Muscle layer of colon (tissue), 2 donors: ENCODE measurements at regions not wholly inside any gene's neighbourhood (a gene's known extent, or its start where the extent isn't known, plus 50 kb on each side); places are given as distances from the start of the nearest gene placed in this dataset.

Experiments used
- H3K27ac ChIP-seq: one replicate; pipeline ENCODE4 v1.7.0; 2013; ENCODE audit warnings: low read depth, mild to moderate bottlenecking, low read length, moderate library complexity
- H3K27me3 ChIP-seq, 2 donors: one replicate each; pipeline ENCODE4 v1.7.0; 2013; ENCODE audit warnings: low read length in 2 of 2, mild to moderate bottlenecking in 2 of 2; ENCODE audit not compliant: insufficient read depth in 2 of 2, control insufficient read depth in 1 of 2
- H3K36me3 ChIP-seq: one replicate; pipeline ENCODE4 v1.7.0; 2013; ENCODE audit warnings: mild to moderate bottlenecking, low read length; ENCODE audit not compliant: insufficient read depth
- H3K4me1 ChIP-seq: one replicate; pipeline ENCODE4 v1.7.0; 2013; ENCODE audit warnings: mild to moderate bottlenecking, low read length; ENCODE audit not compliant: insufficient read depth
- H3K4me3 ChIP-seq, 2 donors: one replicate each; pipeline ENCODE4 v1.7.0; 2013; ENCODE audit warnings: low read length in 2 of 2, low read depth in 1 of 2, mild to moderate bottlenecking in 1 of 2, moderate library complexity in 1 of 2
- H3K9ac ChIP-seq: one replicate; pipeline ENCODE4 v1.7.0; 2013; ENCODE audit warnings: low read length
- H3K9me3 ChIP-seq: one replicate; pipeline ENCODE4 v1.7.0; 2013; ENCODE audit warnings: mild to moderate bottlenecking, low read length
- donor health status: abdominal sarcoma.
- donor health status: Adenocarcinoma of cecum.

DNA sequence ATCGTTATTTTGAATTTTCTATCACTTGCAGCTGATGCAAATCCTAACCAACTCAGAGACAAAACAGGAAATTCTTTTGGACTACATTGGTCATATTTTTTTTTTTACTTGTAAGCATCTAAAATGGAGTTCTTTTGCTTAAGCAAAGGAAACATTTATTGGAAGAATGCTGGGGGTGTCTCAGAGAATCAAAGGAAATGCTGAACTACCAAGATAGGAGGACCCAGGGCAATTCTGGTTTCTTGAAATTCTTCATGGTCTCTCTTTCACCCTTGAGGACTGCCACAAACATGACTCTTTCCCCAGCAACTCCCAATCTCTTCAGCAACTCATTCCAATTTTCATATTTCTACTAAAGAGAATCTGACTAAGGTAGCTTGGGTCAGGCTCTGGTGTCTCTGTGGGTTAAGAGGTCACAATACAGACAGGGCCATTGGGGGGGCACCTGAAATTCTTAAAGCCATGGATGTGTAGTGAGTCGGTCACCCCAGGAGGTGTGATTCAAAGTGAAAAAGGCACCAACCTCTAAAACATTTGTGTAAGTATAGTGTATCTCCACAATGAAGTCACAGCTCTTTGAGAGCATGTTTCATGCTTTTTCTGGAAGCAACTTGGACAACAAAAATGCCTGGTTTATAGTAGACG is 171.1 kb upstream of the FGGY start:
- no peak overlapping the region for H3K9ac ChIP-seq
- H3K4me3 ChIP-seq, result no peak overlapping the region
- H3K4me1 ChIP-seq, result no peaks in the 10 kb centered on the region
- no peaks in the 10 kb centered on the region for H3K9me3 ChIP-seq
- no peaks in the 10 kb centered on the region for H3K27me3 ChIP-seq
- H3K27ac ChIP-seq, result no peak overlapping the region
- H3K36me3 ChIP-seq, result no peaks in the 10 kb centered on the region

- Histone ChIP-seq H3K9ac (no peak overlapping the region), H3K4me3 (no peak overlapping the region), H3K27me3 (no peaks in the 10 kb centered on the region), H3K27ac (no peak overlapping the region), H3K36me3 (no peaks in the 10 kb centered on the region), H3K9me3 (no peaks in the 10 kb centered on the region), H3K4me1 (no peaks in the 10 kb centered on the region)
These were observed 170.5 kb upstream of the FGGY start for GRCh38 chr1:59126366-59126765.

GRCh38 chr1:59128239-59128736 is 168.6 kb upstream of the FGGY start:
- H3K9ac ChIP-seq, result no peak overlapping the region
- no peak overlapping the region for H3K27ac ChIP-seq
- H3K4me1 ChIP-seq, result no peaks in the 10 kb centered on the region
- H3K27me3 ChIP-seq, result no peaks in the 10 kb centered on the region
- no peaks in the 10 kb centered on the region for H3K36me3 ChIP-seq
- H3K4me3 ChIP-seq, result no peak overlapping the region
- no peaks in the 10 kb centered on the region for H3K9me3 ChIP-seq

GRCh38 chr1:59128784-59129227 is 168.1 kb upstream of the FGGY start:
- no peak overlapping the region for H3K4me3 ChIP-seq
- no peaks in the 10 kb centered on the region for H3K9me3 ChIP-seq
- no peak overlapping the region for H3K27ac ChIP-seq
- no peaks in the 10 kb centered on the region for H3K4me1 ChIP-seq
- H3K36me3 ChIP-seq, result no peaks in the 10 kb centered on the region
- H3K9ac ChIP-seq, result no peak overlapping the region
- no peaks in the 10 kb centered on the region for H3K27me3 ChIP-seq

DNA sequence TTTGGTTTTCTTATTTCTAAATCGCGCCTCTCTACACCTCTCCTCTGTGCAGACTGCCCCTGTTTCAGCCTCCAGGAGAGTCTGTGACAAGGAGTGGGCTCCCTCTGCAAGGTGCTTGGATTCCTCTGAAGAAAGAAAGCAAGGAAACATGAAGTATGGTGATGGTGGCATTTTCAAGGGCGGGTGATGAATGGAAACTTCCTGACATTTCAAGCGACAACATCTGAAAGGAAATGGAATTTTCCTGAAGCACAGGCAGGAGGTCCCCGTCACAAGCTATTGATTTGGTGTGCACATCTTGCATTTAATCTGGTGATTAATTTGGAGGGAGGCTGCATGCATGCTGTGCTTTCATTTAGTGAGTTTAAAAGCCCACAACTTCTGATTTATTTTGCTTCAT is 164.6 kb upstream of the FGGY start:
- H3K36me3 ChIP-seq, result no peaks in the 10 kb centered on the region
- no peak overlapping the region for H3K9ac ChIP-seq
- no peaks in the 10 kb centered on the region for H3K4me1 ChIP-seq
- no peak overlapping the region for H3K4me3 ChIP-seq
- no peaks in the 10 kb centered on the region for H3K9me3 ChIP-seq
- H3K27me3 ChIP-seq, result no peaks in the 10 kb centered on the region
- no peak overlapping the region for H3K27ac ChIP-seq

- H3K27me3 ChIP-seq, result no peaks in the 10 kb centered on the region
- no peak overlapping the region for H3K27ac ChIP-seq
- H3K4me1 ChIP-seq, result no peaks in the 10 kb centered on the region
- no peaks in the 10 kb centered on the region for H3K9me3 ChIP-seq
- no peaks in the 10 kb centered on the region for H3K36me3 ChIP-seq
- no peak overlapping the region for H3K9ac ChIP-seq
- no peak overlapping the region for H3K4me3 ChIP-seq
These were observed 162.9 kb upstream of the FGGY start for GRCh38 chr1:59133997-59134396.

DNA sequence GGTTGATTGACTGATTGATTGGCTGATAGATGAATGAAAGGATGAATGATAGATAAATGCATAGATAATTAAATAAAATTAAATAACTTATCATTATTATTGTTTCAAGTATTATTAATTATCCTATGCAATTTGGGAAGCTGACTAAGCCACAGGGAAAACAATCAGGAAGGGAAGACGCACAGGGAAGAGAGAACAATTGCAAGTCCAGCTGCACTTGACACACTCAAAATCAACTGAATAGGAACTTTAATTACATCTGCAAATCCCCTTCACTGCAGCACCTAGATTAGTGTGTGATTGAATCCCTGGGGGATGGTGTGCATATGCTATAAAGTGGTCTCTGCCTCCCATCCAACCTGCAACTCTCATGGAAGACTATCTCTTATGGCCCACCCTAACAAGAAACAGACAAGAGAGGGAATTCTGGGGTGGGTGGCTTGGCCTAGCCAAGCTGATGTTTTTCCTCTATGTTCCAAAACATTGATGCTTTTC is 161.1 kb upstream of the FGGY start:
- H3K27ac ChIP-seq, result no peak overlapping the region
- no peak overlapping the region for H3K4me3 ChIP-seq
- H3K4me1 ChIP-seq, result no peaks in the 10 kb centered on the region
- H3K9me3 ChIP-seq, result no peaks in the 10 kb centered on the region
- H3K9ac ChIP-seq, result no peak overlapping the region
- H3K27me3 ChIP-seq, result no peaks in the 10 kb centered on the region
- H3K36me3 ChIP-seq, result no peaks in the 10 kb centered on the region

DNA sequence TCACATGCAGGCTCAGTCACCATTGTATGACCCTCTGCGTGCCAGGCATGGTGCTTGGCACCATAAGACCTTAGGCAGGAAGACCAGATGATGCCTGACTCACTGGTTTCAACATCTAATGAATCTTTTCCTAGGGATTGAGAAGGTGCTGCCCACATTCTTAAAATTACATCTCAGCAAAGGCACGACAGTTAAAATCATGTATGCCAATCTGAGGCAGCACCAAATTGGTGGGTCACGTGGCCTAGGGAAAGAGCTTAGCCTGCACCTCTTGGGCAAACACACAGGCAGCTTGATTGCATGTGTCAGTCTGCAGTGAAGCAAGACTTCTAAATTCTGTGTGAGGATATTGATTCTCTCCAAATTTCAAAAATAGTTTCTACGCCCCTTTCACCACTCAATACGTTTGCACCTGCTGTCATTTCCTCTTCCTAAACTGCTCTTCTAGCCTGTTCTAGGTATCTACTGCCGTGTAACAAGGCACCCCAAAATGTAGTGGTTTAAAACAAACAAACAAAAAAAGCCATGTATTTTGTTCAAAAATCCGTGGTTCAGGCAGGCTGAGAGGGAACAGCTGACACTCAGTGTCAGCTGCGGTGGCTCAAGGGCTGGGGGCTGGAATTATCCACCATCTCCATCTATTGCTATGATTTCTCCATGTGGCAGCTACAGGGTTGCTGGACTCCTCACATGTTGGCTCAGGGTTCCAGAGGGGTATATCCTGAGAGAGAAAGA is 160.2 kb upstream of the FGGY start:
- no peak overlapping the region for H3K27ac ChIP-seq
- H3K27me3 ChIP-seq, result no peaks in the 10 kb centered on the region
- H3K4me3 ChIP-seq, result no peak overlapping the region
- H3K4me1 ChIP-seq, result no peaks in the 10 kb centered on the region
- no peaks in the 10 kb centered on the region for H3K36me3 ChIP-seq
- H3K9ac ChIP-seq, result no peak overlapping the region
- H3K9me3 ChIP-seq, result no peaks in the 10 kb centered on the region

DNA sequence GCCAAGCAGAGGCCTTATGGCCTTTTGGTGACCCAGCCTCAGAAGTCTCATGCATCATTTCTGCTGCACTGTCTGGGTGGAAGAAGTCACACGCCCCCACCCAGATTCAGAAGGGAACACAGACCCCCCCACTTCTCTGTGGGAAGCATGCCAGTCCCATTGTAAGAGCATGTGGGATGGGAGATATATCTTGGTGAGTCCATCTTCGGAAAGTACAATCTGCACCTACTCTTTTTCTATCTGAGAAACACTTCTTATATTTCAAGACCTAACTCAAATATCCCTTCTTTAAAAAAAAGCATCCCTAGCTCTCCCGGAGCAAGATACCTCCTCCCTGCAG is 159.6 kb upstream of the FGGY start:
- no peaks in the 10 kb centered on the region for H3K4me1 ChIP-seq
- no peak overlapping the region for H3K27ac ChIP-seq
- no peaks in the 10 kb centered on the region for H3K9me3 ChIP-seq

GRCh38 chr1:59137968-59138367 is 158.9 kb upstream of the FGGY start:
- Histone ChIP-seq H3K9me3 (no peaks in the 10 kb centered on the region), H3K27me3 (no peaks in the 10 kb centered on the region), H3K36me3 (no peaks in the 10 kb centered on the region), H3K4me3 (no peak overlapping the region), H3K9ac (no peak overlapping the region), H3K27ac (no peak overlapping the region), H3K4me1 (peaks cover 4% of the 10 kb centered on the region)

More for the DNA sequence above, 159.6 kb upstream of the FGGY start:
- no peak overlapping the region for H3K9ac ChIP-seq
- no peaks in the 10 kb centered on the region for H3K27me3 ChIP-seq
- no peak overlapping the region for H3K4me3 ChIP-seq
- H3K36me3 ChIP-seq, result no peaks in the 10 kb centered on the region

- H3K36me3 ChIP-seq, result no peaks in the 10 kb centered on the region
- no peak overlapping the region for H3K4me3 ChIP-seq
- H3K4me1 ChIP-seq, result peaks cover 8% of the 10 kb centered on the region
- H3K9ac ChIP-seq, result no peak overlapping the region
- H3K27ac ChIP-seq, result no peak overlapping the region
- H3K9me3 ChIP-seq, result no peaks in the 10 kb centered on the region
- H3K27me3 ChIP-seq, result no peaks in the 10 kb centered on the region
These were observed 158.5 kb upstream of the FGGY start for GRCh38 chr1:59138402-59138801.

DNA sequence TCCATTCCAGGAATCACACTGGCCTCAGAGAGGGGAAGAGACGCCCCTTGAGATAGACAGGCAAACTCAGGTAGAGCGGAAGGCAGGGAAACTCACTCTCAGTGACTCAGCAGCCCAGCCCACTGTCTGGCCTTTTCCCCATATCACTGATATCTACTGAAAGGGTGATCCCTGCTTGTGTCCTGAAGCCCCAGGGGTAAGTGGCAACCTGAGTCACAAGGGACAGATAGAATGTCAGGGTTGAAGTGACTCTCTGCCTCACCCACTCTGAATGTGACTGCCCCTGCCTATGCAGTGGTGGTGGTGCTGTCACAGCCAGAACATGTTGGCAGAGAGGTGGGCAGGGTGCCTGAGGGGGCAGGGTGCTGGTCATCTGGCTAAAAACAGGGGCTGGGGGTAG is 157.5 kb upstream of the FGGY start:
- H3K36me3 ChIP-seq, result no peaks in the 10 kb centered on the region
- H3K4me3 ChIP-seq, result no peak overlapping the region
- H3K9me3 ChIP-seq, result no peaks in the 10 kb centered on the region
- H3K4me1 ChIP-seq, result peaks cover 16% of the 10 kb centered on the region
- no peak overlapping the region for H3K9ac ChIP-seq
- no peaks in the 10 kb centered on the region for H3K27me3 ChIP-seq
- no peak overlapping the region for H3K27ac ChIP-seq
